ENCODE measurements at regions not wholly inside any gene's neighbourhood (a gene's known extent, or its start where the extent isn't known, plus 50 kb on each side); places are given as distances from the start of the nearest gene placed in this dataset.

DNA sequence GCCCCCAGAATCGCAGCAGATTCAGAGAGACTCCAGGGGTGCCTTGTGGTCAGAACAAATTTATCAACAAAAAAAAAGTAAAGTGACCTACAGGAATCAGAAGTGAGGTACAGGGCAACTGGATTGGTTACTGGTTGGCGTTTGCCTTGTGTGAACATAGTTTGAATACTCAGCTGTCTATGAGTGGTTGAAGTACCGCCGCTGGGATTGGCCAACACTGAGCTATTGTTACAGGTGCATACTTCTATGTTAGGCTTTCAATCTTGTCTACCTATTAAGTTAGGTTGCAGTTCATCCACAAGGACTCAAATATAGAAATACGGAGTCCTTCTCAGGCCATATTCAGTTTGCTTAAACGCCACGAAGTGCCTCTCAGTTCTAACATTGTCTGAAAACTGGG lies 993.5 kb upstream of the PRKX start:
- TF ChIP-seq, protein P1, sequence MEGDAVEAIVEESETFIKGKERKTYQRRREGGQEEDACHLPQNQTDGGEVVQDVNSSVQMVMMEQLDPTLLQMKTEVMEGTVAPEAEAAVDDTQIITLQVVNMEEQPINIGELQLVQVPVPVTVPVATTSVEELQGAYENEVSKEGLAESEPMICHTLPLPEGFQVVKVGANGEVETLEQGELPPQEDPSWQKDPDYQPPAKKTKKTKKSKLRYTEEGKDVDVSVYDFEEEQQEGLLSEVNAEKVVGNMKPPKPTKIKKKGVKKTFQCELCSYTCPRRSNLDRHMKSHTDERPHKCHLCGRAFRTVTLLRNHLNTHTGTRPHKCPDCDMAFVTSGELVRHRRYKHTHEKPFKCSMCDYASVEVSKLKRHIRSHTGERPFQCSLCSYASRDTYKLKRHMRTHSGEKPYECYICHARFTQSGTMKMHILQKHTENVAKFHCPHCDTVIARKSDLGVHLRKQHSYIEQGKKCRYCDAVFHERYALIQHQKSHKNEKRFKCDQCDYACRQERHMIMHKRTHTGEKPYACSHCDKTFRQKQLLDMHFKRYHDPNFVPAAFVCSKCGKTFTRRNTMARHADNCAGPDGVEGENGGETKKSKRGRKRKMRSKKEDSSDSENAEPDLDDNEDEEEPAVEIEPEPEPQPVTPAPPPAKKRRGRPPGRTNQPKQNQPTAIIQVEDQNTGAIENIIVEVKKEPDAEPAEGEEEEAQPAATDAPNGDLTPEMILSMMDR (IDR thresholded peaks at IDR 0.05) = no peak
- no peak for TF ChIP-seq POLR2A (IDR thresholded peaks at IDR 0.05)

Measured in lower leg skin (tissue), 3 donors.